Right hindlimb (tissue), 1 donor: ENCODE measurements at regions not wholly inside any gene's neighbourhood (a gene's known extent, or its start where the extent isn't known, plus 50 kb on each side); places are given as distances from the start of the nearest gene placed in this dataset.

Experiments
- DNase-seq: peaks from one replicate; pipeline ENCODE4 v3.0.0-alpha.2; 2018

GRCh38 chr12:27179400-27180214, 64.5 kb upstream of the STK38L start:
- DNase-seq = no peak

GRCh38 chr12:27180906-27181505, 63.1 kb upstream of the STK38L start:
- no peak for DNase-seq

DNA sequence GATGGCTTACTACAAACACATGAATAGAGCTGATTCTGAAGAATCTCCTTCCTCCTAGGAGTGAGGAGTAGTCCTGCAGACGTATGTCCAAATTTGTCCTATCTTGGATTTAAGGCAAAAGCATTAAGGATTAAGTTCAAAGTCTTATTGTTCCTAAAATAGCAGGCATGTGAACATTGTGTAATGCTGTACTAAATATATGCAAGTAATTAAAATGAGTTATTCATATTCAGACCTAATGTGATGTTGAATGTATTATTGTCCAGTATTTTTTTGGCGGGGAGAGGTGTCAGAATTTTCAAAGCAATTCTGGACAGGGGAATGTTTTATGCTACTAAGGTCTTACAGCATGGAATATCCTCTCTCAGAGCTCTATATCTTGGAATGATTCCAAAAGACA, 60.7 kb upstream of the STK38L start:
- no peak for DNase-seq

DNA sequence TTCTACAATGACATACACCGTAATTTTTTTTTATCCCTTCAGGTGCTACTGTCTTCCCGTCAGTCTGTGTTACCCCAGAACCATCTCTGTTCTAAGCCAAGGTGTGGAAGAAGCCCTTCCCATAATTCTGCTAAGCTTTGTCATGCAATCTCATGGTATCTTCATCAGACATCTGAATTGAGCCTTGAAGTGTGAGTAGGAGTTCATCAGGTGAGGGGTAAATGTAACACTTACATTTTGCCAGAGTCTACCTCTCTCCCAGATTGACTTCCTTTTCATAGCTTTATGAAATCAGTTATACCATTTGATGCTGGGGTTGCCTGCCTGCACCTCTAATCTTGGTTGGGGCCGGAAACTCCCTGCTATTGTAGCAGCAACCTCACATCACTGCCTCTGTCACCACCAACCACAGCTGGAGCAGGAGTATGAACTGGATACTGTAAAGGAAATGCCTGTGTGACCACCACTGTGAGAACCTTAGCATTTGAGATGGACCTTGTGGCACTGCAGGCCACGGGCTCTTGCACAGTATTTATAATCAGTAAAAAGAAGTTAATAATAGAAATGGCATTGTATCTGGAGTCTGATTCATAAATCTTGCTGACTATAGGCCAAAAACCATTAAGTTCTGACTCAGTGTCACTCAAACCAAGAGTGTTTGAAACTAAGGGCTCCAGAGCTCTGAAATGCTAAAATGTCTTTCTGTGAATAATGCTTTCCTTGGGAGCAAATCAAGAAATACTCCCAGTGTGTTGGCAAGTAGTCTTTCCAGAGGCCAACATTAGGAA, 58.7 kb upstream of the STK38L start:
- DNase-seq = no peak

- no peak for DNase-seq
Measured at GRCh38 chr12:27186022-27186839, 57.9 kb upstream of the STK38L start.

DNA sequence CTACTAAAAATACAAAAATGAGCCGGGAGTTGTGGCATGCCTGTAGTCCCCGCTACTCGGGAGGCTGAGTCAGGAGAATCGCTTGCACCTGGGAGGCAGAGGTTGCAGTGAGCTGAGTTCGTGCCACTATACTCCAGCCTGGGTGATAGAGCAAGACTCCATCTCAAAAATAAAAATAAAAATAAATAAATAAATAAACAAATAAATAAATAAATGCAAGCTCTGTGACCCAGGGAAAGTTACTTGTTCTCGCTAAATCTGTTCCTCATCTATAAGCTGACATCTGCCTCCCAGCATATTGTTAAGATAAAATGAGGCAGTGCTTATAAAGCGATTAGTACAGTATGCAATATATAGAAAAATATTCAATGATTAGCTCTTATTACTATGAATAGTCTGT, 56.4 kb upstream of the STK38L start:
- no peak for DNase-seq

GRCh38 chr12:27190761-27191160, 53.3 kb upstream of the STK38L start:
- no peak for DNase-seq

- no peak for DNase-seq
Measured at GRCh38 chr12:27191531-27191930, 52.6 kb upstream of the STK38L start.

DNA sequence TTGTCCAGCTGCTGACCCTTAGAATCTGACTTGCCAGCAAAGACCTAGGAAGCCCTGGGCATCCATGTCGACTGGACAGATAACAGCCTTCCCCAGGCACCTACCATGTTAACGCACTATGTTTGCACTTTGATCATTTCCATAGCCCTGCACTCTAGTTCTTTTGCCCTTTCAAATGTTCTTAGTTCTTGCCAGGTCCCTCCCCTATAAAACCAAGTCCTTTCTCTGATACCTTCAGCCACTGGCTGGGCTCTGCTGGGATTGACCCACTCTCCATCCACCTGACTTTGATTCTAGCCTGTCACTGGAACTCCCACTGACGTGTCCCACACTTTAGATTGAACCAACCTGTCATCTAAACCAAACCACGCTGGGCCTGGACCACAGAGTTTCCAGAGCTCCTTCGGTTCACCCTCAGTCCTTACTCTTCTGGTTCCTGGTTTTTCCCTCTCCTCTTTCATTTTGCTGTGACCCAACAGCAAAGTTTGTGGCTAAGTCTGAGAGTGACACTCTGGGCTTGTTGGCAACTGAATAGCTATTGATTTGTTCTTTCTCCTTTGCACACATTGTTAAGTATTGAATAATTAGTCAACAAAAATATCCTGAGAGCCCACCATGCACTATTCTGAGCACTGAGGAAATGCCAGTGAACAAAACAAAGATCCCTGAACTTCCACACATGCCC, 51.8 kb upstream of the STK38L start:
- no peak for DNase-seq

GRCh38 chr12:27193106-27193505, 51.0 kb upstream of the STK38L start:
- DNase-seq = no peak

GRCh38 chr12:27193854-27194544, 50.1 kb upstream of the STK38L start:
- peak; percentile 41 for DNase-seq
